Activated CD4-positive, CD25-positive, alpha-beta regulatory T cell (primary cell): ENCODE measurements at regions not wholly inside any gene's neighbourhood (a gene's known extent, or its start where the extent isn't known, plus 50 kb on each side); places are given as distances from the start of the nearest gene placed in this dataset.

Experiments
- DNase-seq, 4 experiments: peaks; one replicate each; lab custom pipeline; 2025; lab: John Stamatoyannopoulos, UW

DNA sequence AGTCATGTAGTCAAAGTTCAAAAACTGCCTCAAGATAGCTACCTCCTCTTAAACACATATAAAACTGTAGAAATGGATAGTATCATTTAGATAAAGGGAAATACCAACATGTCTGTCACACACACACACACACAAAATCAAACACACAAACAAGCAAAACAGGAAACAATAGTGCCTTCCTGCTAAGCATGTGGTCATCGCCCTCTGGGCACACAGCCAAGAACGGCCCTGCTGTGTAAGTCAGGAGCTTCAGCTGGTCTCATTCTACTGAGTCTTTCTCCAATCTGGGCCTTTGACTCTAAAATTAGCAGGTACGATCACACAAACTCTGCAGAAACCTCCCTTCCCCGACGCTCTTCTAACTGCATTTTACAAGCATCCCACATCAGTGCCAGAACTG lies 272.2 kb upstream of the CHRNA7 start:
- no peak for DNase-seq

DNA sequence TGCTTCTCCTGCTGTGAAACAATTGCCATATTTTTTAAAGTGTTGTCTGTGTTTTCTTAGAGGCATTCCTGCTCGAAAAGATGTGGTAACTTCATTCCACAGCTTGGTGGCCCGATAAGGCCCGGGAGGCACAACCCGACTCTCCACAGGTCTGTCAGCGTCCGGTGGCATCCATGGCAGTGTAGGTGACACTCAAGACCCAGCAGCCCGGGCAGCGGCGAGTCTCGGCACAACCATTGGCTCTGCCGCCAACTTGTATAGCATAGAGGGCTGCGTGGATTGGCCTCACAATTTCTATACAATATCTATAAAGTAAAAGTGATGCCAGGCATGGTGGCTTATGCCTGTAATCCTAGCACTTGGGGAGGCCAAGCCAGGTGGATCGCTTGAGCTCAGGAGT lies 262.3 kb upstream of the CHRNA7 start:
- no peak for DNase-seq

DNA sequence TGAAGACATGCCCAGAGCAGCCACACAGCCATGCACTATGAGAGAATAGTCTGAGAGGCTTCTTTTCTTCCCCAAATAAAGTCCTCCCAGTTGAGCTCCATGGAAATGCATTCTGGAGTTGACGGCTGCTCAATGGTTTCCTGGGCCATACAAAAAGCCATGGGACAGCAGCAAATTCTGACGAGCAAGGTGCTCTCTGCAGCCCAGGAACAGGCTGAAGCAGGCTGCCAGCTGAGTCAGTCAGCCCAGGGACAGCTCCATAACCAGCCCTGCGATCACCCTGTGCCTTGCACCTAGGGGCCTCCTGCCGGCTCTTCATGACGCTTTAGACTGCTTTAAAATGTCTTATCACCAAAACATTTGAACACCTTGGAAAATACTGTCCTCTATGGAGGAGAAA lies 256.3 kb upstream of the CHRNA7 start:
- no peak for DNase-seq

DNA sequence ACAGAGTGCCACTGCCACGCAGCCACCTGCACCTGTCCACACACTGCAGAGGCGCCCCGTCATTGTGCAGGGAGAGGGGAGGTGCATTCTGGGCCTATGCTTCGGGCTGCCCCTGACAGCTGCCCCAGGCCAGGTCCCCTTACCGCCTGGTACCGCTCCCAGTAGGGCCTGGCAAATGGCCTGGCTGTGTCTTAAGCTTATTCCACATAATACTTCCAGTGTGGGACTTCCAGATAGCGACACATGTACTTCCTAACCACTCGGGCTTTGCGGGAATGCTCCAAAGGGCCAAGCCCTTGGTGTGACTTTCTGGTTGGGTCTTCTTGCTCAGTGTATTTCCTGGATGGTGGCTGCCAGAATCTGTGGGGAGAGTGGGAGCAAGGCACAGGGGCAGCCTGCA lies 254.3 kb upstream of the CHRNA7 start:
- DNase-seq: no peak

DNA sequence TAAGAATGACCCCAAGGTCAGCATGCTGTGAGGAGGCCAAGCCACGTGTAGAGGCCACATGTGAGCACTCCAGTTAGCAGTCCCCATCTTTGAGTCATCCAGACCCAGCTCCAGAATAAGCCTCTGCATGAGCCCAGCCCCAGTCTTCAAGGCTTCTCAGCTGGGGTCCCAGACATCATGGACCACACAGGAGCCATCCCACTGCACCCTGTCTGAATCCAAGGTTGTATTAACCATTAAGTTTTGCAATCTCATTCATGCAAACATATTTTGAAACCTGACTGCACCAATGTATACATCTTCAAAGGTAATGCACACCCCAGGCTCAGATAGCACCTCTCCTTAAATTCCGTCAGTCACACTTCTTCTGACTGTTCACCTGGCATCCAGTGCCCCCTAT lies 249.1 kb upstream of the CHRNA7 start:
- no peak for DNase-seq

DNA sequence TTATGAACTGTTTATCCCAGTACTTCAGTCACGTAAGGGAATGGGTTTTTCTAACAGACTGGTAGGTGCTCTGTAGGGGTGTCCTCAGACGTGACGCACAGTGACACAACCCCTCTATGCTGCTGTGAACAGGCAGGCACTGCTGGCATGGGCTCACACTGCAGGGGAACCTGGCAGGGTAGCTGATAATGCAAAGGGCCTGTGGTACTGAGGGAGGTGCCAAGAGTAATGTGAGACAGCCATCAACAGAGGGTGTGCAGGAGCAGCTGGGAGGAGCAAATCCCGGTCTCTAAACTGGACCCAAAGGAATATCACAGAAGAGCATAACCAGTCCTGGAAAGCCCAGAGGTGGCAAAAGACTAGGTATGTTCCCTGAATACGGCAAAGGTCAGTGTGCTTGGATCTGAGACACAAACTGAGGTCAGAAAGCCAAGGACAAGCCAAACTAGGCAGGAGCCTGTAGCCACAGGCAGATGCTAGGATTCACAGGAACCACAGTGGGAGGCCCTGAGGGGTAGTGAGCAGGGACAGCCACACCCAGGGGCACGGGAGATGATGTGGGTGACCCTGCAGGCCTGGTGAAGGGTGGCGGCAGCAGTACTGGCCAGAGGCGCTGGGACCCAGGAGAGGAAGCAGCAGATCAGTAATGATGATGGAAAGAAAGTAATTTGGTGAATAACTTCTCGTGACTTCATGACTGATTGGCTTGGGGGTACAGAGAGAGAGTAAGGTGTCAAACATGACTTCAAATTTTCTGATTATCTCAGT lies 248.1 kb upstream of the CHRNA7 start:
- DNase-seq: no peak

DNA sequence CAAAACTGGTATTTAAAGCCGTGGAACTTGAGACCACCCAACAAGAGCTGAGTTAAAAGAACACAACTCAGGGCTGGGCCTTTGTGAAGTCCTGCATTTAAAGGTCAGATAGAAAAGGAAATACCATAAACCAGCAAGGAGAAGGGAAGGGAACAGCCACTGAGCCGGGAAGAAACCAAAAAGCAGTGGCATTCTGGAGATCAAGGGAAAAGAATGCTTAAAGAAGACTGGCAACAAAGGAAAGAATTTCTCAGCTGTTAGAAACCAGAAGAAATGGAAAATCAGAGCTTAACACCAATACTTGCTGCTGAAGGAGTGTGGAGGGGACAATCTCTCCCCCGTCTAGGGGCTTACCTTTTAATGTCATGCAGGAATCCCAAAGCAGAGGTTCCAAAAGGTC lies 247.4 kb upstream of the CHRNA7 start:
- no peak for DNase-seq

DNA sequence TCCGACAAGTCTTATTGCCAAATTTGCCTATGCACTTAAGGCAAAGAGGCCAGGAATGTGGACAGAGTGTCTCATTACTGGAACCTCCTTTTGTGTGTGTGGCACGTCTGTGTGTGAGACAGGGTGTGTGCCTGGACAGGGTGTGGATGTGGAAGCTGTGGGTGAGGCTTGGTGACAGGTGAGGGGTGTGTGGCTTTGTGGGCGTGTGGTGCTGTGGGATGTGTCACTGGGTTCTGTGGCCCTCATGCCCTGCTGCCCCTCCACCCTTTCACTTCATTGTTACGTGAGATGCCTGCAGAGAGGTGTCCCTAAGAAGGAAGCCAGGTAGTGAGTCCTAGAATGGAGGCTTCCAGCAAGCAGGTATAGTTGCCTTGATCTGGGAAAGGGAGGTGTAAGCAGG lies 244.0 kb upstream of the CHRNA7 start:
- DNase-seq: no peak

DNA sequence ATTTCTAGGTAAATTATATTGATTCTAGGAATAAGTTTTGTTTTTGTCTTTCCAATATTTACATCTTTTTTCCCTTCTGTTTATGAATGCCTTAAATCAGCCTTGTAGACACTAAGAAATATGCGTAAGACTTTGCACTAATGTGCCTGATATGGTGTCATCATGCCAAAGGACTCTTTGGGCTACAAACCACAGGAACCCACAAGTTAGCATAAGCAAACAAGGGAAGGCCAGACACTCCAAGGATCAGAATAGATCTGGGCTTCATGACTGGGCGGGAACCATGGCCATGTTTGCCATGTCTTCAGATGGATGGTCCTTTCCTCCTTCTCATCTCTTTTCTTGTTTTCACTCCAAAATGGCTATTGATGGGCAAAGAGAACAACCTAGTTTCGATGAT lies 242.2 kb upstream of the CHRNA7 start:
- no peak for DNase-seq

DNA sequence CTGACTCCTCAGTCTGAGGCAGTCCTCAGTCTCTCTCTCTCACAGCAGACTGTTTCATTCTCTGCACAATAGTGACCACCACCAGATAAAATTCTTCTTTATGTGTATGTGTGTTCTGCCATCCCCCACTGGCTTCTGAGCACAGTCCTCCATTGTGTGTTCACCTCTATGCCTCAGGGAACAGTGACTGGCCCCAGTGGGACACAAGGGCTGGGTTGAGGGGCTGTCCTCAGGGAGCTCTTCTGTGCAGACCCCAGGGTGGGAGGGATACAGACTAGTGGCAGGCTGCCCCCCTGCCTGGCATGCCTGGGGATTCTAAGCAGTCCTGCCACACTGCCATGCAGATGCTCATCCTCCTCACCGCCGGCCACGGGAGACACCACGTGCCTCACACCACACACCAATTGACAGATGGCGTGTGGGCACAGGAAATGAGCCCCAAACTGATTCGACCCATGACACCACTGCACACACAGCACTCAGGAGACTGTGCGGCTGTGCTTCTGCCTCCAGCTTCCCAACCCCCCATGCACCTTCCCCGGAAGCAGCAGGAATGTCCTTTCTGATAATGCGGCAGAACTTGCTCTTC lies 237.6 kb upstream of the CHRNA7 start:
- no peak for DNase-seq

DNA sequence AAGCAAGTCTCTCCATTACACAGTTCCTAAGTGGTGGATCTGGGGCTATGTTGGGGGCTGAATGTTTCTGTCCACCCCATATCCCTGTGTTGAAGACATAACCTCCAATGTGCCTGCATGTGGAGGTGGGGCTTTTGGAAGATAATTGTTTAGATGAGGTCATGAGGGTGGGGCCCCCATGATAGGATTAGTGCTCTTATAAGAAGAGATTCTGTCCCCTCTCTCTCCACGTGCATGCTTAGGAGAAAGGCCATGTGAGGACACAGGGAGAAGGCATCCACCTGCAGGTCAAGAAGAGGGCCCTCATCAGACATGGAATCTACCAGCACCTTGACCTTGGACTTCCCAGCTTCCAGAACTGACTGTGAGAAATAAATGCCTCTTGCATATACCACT lies 231.0 kb upstream of the CHRNA7 start:
- DNase-seq: no peak

DNA sequence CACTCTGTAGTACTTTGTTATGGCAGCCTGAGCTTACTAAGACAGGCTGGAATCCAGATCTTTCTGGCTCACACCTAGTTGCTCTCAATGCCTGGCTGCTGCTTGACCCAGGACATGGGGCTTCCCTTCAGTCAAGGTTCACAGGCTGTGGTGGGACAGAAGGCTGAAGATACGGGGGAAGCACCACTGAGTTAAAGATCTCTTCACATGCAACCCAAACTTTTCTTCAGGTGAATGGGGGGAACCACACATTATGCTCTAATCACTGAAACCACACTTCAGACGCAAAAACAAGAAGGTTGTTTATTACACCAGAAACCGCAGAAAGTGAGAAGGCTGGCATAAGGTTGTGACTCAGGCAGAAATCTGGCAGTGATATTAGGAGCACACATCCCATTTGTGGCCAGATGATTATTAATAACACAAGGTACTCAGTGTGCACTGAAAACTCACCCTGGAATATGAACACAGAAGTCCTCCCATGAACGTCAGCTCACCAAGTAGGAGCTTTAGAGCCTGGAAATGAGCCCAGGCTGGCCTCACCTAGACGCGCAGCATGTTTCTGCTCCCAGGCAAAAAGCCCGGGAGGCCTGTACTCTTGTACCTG lies 230.5 kb upstream of the CHRNA7 start:
- no peak for DNase-seq

DNA sequence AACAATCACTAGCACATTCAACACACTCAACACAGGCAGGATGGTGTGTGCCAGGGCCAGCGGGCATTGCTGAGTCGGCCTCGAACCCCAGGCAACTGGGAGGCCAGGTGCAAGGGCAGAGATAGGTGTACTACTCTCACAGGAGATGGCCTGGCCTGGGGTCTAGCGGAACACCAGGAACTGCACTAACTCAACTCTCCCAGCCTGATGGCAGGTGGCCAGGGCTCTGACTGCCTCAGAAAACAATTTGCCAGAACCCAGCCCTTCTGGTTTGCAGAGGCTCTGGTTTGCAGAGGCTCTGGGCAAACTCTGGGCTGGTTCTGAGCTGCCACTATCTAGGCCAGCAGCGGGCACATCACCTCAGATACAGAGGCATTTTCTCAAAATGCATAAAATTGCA lies 229.2 kb upstream of the CHRNA7 start:
- no peak for DNase-seq

DNA sequence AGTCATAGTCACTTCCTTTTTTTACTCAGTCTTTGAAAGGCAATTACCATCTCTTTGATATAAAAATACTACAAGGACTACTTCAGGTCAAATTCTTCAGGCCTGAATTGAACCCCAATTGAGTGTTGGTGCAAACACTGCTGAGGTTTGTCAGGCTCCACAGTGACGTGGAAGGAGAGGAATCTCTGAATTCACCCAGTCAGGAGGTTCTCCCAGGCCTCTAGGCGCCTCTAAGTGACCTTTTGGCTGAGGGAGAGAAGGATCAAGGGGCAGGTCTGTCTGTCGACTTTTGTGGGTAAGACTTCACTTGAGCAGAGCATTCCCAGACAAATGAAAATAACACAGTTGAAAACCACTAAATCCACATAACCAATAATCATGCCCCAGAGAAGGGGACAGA lies 227.6 kb upstream of the CHRNA7 start:
- no peak for DNase-seq

DNA sequence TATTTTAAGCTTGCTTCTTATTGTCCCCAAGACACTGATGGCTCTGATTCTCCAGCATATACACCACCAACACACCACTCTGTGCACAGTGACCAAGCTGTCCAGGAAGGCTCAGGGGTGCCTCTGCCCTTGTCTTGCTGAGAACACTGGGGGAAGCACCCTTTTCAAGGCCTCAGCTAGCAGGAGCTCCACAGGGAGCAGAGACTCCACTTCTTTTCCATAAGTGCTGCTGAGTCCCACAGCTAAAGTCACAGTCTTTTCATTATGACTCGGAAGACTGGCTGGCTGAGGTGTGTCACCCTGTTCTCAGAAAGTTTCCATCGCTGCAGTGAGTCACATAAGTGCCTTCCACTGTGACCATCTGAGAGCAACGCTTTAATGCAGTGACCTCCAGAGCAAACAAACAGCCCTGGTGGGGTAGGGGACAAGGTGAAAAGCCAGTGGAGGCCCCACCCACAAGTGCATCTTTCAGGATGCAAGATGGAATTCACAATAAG lies 226.9 kb upstream of the CHRNA7 start:
- no peak for DNase-seq

DNA sequence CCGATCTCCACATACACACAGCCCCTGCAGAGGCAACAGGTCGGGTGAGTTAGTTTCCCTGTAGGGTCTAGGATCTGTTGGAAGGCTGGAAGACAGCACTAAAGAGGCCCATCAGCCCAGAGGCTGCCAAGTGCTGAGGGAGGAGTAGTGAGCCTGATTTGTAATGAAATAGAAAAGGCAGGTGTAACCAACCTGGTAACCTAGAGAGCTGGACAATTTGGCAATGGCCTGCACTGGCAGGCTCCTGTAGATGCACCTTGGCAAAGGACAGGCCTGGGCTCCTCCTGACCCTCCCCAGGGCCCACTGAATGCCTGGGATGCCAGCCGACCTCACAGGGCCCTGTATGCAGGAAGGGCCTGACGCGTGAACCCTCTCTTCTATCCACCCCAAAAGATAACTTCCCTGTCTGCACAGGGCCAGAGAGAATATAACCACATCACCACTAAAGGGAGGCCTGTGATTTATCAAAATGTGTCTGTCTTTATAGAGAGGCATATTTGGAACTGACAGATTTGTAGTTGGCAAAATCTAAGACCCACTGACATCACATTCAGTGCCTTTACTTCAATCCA lies 225.1 kb upstream of the CHRNA7 start:
- no peak for DNase-seq

DNA sequence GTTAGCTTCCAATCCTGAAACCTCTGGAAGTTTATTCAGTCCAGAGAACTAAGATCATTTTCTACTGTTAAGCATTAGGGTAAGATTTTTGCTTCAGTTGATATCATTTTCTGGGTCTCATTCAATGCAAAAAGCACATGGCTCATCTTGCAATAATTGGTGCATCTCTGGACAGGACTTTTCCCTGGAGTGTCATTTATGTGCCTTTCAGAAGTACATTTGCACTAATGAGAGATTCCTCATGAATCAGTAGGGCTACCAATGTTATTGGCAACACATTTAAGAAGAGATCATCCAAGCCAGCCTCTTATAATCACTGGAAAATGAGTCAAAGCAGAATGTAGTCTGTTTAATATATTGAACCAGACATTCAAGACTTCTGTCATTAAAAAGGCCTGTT lies 224.2 kb upstream of the CHRNA7 start:
- no peak for DNase-seq

DNA sequence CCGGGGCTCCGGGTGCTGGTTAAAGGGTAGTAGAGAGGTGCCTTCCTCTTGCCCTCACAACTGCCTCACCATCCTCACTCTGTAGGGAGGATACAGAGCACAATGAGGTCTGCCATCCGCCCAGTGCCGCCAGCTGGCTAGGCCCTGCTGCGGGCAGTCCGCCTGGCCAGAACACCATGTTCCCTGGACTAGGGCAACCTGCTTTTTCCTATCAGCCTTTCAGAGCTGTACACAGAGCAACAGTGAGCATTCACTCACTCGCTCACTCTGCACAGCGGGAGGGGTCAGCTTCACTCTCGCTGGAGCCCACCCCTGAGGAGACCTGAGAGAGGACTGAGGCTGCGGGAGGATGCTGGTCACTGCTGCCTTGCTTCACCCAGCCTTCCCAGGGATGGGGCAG lies 218.7 kb upstream of the CHRNA7 start:
- no peak for DNase-seq

DNA sequence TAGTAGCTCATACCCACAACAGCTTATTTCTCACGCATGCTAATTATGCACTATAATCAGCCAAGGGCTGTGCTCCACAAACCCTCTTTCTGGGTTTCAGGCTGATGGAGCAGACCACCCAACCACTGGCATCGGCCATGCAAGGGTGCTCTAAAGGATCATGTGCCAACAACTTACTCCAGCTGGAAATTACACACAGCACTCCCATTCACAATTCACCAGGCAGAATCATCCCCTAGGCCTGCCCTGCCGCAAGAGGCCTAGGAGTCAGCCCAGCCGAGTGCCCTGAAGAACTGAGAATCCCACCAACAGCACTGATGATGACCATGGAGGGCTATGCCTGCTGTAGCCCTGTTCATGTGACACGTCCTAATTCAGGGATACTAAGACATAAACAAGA lies 216.2 kb upstream of the CHRNA7 start:
- DNase-seq: no peak

DNA sequence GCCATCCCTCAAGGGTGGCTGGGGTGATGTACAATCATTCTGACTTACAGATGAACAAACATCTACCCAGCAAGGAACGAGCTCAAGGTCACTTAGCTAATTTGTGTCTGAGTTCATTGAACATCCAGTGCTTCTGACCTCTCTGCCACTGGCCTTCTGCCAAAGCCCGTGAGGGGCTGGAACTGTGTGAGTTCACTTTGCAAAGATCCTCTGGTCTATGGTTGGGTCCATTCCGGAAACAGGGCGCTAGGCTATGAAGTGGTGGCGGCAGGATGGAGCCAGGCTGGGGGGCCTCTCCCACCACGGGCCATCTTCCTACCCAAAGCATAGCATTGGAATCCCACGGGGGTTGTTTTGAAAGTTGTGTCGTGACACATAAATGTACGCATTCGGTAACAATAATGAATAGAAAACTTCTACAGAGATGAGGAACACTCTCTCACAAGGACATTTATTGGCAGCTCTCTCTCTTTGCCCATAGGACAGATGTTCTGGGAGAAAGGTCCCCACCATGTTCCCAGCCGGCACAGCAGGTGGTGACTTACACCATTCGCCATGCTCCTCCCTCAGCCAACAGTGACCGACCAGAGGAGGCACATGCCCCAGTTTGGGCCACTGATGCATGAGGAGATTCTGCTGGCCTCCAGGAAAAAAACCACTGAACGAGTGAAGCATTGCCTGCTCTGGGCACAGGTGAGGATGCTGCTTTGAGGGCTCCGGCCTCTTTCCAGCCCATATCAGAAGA lies 214.7 kb upstream of the CHRNA7 start:
- DNase-seq: no peak

DNA sequence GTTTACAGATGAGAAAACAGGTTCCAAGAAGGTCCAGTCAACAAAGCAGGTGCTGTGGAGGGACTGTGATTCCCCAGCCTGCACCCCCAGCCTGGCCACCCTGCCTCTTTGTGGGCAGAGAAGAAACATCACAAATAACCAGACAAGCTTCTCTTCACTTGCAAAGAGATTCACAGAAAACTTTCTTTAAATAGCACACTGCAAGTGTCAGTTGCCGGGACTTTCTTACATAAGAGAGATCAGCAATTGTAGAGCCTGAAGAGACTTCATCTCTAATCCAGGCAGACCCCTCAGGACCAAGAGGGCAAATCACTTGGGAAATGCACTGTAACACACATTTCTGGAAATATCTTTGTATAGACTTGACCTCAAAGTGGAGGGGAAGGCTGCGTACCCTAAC lies 207.9 kb upstream of the CHRNA7 start:
- no peak for DNase-seq

DNA sequence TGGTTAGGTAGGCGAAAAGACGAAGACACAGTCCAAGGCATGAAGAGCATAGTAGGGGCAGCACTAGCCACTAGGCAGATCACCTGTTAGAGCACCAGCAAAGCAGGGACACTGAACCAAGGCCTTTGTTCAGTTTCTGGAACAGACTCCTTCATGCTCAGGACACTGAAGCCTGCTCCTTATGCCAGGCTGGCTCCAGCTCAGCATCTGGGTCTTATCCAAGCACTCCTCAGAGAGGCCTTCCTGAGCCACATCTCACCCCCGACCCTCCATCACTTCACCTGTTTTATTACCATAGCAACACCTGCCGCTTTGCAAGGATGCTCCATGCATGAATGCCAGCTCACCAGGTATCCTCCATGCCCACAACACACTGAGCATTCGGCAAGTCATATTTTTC lies 206.3 kb upstream of the CHRNA7 start:
- DNase-seq: no peak

DNA sequence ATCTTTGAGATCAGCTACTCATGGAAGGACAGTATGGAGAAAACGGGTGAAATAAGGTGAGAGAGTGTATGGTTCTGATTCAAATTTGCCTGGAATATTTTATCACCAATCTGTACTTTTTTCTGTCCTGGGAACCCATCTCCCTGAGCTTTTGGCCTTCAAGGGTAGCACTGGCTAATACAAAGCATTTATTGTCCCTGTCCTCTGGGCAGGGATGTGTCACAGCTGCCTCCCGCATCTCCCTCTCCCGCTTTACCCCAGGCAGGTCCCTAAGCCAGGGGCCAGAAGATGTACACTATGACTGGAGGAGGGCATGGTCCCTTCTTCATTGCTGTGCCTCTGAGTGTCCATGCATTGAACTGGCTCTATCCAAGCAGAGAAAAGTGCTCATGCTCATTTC lies 201.7 kb upstream of the CHRNA7 start:
- DNase-seq: no peak
